Uterus (tissue), 2 donors: ENCODE measurements at regions not wholly inside any gene's neighbourhood (a gene's known extent, or its start where the extent isn't known, plus 50 kb on each side); places are given as distances from the start of the nearest gene placed in this dataset.

Experiments used
- POLR2A ChIP-seq, 2 donors: fragments of 450-650 bp; IDR thresholded peaks; one replicate each; pipeline ENCODE4 v1.6.1; 2016; ENCODE audit warnings: antibody characterized with exemption in 2 of 2, mild to moderate bottlenecking in 1 of 2, moderate library complexity in 1 of 2
- TF ChIP-seq, protein P1 (sequence below), 4 experiments: fragments of 200-600 bp in 2 of 4; fragments of 450-650 bp in 2 of 4; sonication (generic) in 2 of 4; IDR thresholded peaks; one replicate each; pipeline ENCODE4 v1.5.1; 2016 to 2019; ENCODE audit warnings: antibody characterized with exemption in 4 of 4, mild to moderate bottlenecking in 2 of 4, moderate library complexity in 1 of 4

DNA sequence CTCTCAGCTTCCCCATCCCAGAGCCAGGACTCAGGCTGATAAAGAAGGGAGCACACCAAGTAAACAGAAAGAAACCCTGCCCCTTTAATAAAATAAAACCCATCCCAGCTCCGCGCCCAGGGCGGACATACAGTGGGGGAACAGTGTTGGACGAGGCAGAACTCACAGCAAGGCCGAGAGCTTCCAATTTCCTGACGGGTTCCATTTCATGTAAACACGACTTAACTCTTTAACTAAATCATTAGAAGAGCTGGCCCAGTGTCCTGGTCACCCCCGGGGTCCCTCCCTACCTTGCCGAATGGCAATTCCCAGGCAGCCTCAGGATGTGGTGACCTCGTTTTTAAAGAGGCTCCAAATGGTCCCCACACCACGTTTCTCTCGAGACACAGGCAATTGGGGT lies 340.7 kb downstream of the FOXL1 start:
- TF ChIP-seq, protein P1, sequence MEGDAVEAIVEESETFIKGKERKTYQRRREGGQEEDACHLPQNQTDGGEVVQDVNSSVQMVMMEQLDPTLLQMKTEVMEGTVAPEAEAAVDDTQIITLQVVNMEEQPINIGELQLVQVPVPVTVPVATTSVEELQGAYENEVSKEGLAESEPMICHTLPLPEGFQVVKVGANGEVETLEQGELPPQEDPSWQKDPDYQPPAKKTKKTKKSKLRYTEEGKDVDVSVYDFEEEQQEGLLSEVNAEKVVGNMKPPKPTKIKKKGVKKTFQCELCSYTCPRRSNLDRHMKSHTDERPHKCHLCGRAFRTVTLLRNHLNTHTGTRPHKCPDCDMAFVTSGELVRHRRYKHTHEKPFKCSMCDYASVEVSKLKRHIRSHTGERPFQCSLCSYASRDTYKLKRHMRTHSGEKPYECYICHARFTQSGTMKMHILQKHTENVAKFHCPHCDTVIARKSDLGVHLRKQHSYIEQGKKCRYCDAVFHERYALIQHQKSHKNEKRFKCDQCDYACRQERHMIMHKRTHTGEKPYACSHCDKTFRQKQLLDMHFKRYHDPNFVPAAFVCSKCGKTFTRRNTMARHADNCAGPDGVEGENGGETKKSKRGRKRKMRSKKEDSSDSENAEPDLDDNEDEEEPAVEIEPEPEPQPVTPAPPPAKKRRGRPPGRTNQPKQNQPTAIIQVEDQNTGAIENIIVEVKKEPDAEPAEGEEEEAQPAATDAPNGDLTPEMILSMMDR (IDR thresholded peaks at IDR 0.05): no peak
- no peak for TF ChIP-seq POLR2A (IDR thresholded peaks at IDR 0.05)
